ENCODE measurements at regions not wholly inside any gene's neighbourhood (a gene's known extent, or its start where the extent isn't known, plus 50 kb on each side); places are given as distances from the start of the nearest gene placed in this dataset.

GRCh38 chr6:128784266-128784665 lies 98.7 kb upstream of the LAMA2 start:
- Histone ChIP-seq H3K27me3 (ENCODE audit: low read length) (no peaks in the 10 kb centered on the region), H3K27ac (ENCODE audit: low read length) (no peak overlapping the region), H3K4me3 (ENCODE audit: low read length) (no peak overlapping the region), H3K4me1 (ENCODE audit: insufficient read depth, low read length) (no peaks in the 10 kb centered on the region), H3K9ac (ENCODE audit: low read length) (no peak overlapping the region), H3K4me2 (ENCODE audit: low read length) (no peak overlapping the region), H3K9me3 (ENCODE audit: low read length) (no peaks in the 10 kb centered on the region), H3K79me2 (ENCODE audit: low read length) (no peaks in the 10 kb centered on the region), H2AFZ (ENCODE audit: low read length) (no peak overlapping the region), H4K20me1 (ENCODE audit: low read length) (no peaks in the 10 kb centered on the region), H3K9me2 (replicated peaks; ENCODE audit: low read length) (no peaks in the 10 kb centered on the region), H3K36me3 (ENCODE audit: low read depth, low read length) (no peaks in the 10 kb centered on the region), H3F3A (ENCODE audit: low read length, unreplicated experiment) (no peaks in the 10 kb centered on the region)
- BruUV-seq (replicated peaks) = no TSS peak
- DNase-seq (no peak), ATAC-seq (no peak)
- ChIA-PET CTCF (no interaction called here), POLR2A (ENCODE audit: unreplicated experiment) (no interaction called here)
- intact Hi-C loops (cut with micrococcal nuclease) = no loop called here
- TF ChIP-seq EZH2 (IDR thresholded peaks at IDR 0.05; ENCODE audit: low read length, unreplicated experiment) (no peak), CTCF (conservative IDR thresholded peaks at IDR 0.05; ENCODE audit: low read depth, low read length) (no peak), EZH2phosphoT487 (IDR thresholded peaks at IDR 0.05; ENCODE audit: borderline replicate concordance, low read length) (no peak)

- no peaks in the 10 kb centered on the region for H4K20me1 ChIP-seq (ENCODE audit: low read length)
- H3K9ac ChIP-seq (ENCODE audit: low read length) = no peak overlapping the region
- ATAC-seq = no peak
- H3K4me2 ChIP-seq (ENCODE audit: low read length) = no peak overlapping the region
- no peak overlapping the region for H2AFZ ChIP-seq (ENCODE audit: low read length)
- H3F3A ChIP-seq (ENCODE audit: low read length, unreplicated experiment) = no peaks in the 10 kb centered on the region
- no peak for DNase-seq
- intact Hi-C loops (cut with micrococcal nuclease) = no loop called here
- no peaks in the 10 kb centered on the region for H3K9me2 ChIP-seq (replicated peaks; ENCODE audit: low read length)
- TF ChIP-seq CTCF (conservative IDR thresholded peaks at IDR 0.05; ENCODE audit: low read depth, low read length) = no peak
- TF ChIP-seq EZH2phosphoT487 (IDR thresholded peaks at IDR 0.05; ENCODE audit: borderline replicate concordance, low read length) = no peak
- no peak for TF ChIP-seq EZH2 (IDR thresholded peaks at IDR 0.05; ENCODE audit: low read length, unreplicated experiment)
- no peaks in the 10 kb centered on the region for H3K36me3 ChIP-seq (ENCODE audit: low read depth, low read length)
- ChIA-PET CTCF (no interaction called here), POLR2A (ENCODE audit: unreplicated experiment) (no interaction called here)
- no peaks in the 10 kb centered on the region for H3K9me3 ChIP-seq (ENCODE audit: low read length)
- H3K4me1 ChIP-seq (ENCODE audit: insufficient read depth, low read length) = no peaks in the 10 kb centered on the region
- no peaks in the 10 kb centered on the region for H3K79me2 ChIP-seq (ENCODE audit: low read length)
- no TSS peak for BruUV-seq (replicated peaks)
- no peak overlapping the region for H3K27ac ChIP-seq (ENCODE audit: low read length)
- H3K27me3 ChIP-seq (ENCODE audit: low read length) = no peaks in the 10 kb centered on the region
- no peak overlapping the region for H3K4me3 ChIP-seq (ENCODE audit: low read length)
These were observed 114.8 kb upstream of the LAMA2 start for GRCh38 chr6:128768187-128768586.

GRCh38 chr6:128767705-128768104 lies 115.2 kb upstream of the LAMA2 start:
- no peaks in the 10 kb centered on the region for H3K9me3 ChIP-seq (ENCODE audit: low read length)
- H3K4me1 ChIP-seq (ENCODE audit: insufficient read depth, low read length) = no peaks in the 10 kb centered on the region
- intact Hi-C loops (cut with micrococcal nuclease) = no loop called here
- no peaks in the 10 kb centered on the region for H4K20me1 ChIP-seq (ENCODE audit: low read length)
- POLR2A ChIA-PET (ENCODE audit: unreplicated experiment) = no interaction called here
- H3K36me3 ChIP-seq (ENCODE audit: low read depth, low read length) = no peaks in the 10 kb centered on the region
- TF ChIP-seq CTCF (conservative IDR thresholded peaks at IDR 0.05; ENCODE audit: low read depth, low read length) = no peak
- no peak for TF ChIP-seq EZH2phosphoT487 (IDR thresholded peaks at IDR 0.05; ENCODE audit: borderline replicate concordance, low read length)
- TF ChIP-seq EZH2 (IDR thresholded peaks at IDR 0.05; ENCODE audit: low read length, unreplicated experiment) = no peak
- H3K27ac ChIP-seq (ENCODE audit: low read length) = no peak overlapping the region
- H3K9me2 ChIP-seq (replicated peaks; ENCODE audit: low read length) = no peaks in the 10 kb centered on the region
- H3K27me3 ChIP-seq (ENCODE audit: low read length) = no peaks in the 10 kb centered on the region
- DNase-seq (no peak), ATAC-seq (no peak)
- no peaks in the 10 kb centered on the region for H3K79me2 ChIP-seq (ENCODE audit: low read length)
- CTCF ChIA-PET = no interaction called here
- BruUV-seq (replicated peaks) = no TSS peak
- H2AFZ ChIP-seq (ENCODE audit: low read length) = no peak overlapping the region
- H3K4me2 ChIP-seq (ENCODE audit: low read length) = no peak overlapping the region
- no peak overlapping the region for H3K9ac ChIP-seq (ENCODE audit: low read length)
- no peak overlapping the region for H3K4me3 ChIP-seq (ENCODE audit: low read length)
- H3F3A ChIP-seq (ENCODE audit: low read length, unreplicated experiment) = no peaks in the 10 kb centered on the region
